Panc1 (cell line): ENCODE measurements at regions not wholly inside any gene's neighbourhood (a gene's known extent, or its start where the extent isn't known, plus 50 kb on each side); places are given as distances from the start of the nearest gene placed in this dataset.

ENCODE experiments used
- ATAC-seq: fragments of 200-7000 bp; cut with Tn5 transposase; 2 replicates; pipeline ENCODE4 v1.9.1; 2020; ENCODE audit warnings: mild to moderate bottlenecking, moderate library complexity
- BruUV-seq: library from RNA; stranded (reverse); fragments of 400-500 nt; replicated peaks from 2 replicates; lab custom pipeline; 2021; lab: Mats Ljungman, UMichigan
- CTCF ChIA-PET: fragments of 300-600 bp; sonication (Branson Sonifier 250); formaldehyde crosslinking; loops from one replicate; lab custom pipeline; 2022; ENCODE audit warnings: antibody characterized with exemption; lab: Charles Lee
- POLR2A ChIA-PET: fragments of 300-600 bp; sonication (Branson Sonifier 250); formaldehyde crosslinking; loops from one replicate; lab custom pipeline; 2022; ENCODE audit warnings: antibody characterized with exemption; lab: Charles Lee
- DNase-seq: peaks from one replicate; pipeline ENCODE4 v3.0.0-alpha.2; 2010; ENCODE audit warnings: low read depth, low spot score
- H3K27ac ChIP-seq: 2 replicates; pipeline ENCODE4 v1.5.1; 2011; ENCODE audit warnings: mild to moderate bottlenecking, low read length, inconsistent platforms
- H3K27me3 ChIP-seq: fragments of 200-500 bp; sonication (Bioruptor generic); 2 replicates; pipeline ENCODE4 v1.6.0; 2014; ENCODE audit warnings: low read length, inconsistent platforms; ENCODE audit not compliant: control insufficient read depth, insufficient read depth
- H3K36me3 ChIP-seq: fragments of 200-500 bp; sonication (Bioruptor generic); 2 replicates; pipeline ENCODE4 v1.5.1; 2014; ENCODE audit warnings: inconsistent platforms, mild to moderate bottlenecking, low read length, moderate library complexity; ENCODE audit not compliant: control insufficient read depth, insufficient read depth
- H3K4me1 ChIP-seq: 2 replicates; pipeline ENCODE4 v1.5.1; 2011; ENCODE audit warnings: inconsistent platforms, mild to moderate bottlenecking, low read length, moderate library complexity; ENCODE audit not compliant: control insufficient read depth, insufficient read depth
- H3K4me3 ChIP-seq, 2 experiments: 2 replicates each; pipeline ENCODE4 v1.5.1; 2011 to 2012; ENCODE audit warnings: low read depth in 2 of 2, low read length in 2 of 2, mild to moderate bottlenecking in 2 of 2, inconsistent platforms in 1 of 2, moderate library complexity in 1 of 2
- H3K9me3 ChIP-seq: fragments of 200-500 bp; sonication (Bioruptor generic); 2 replicates; pipeline ENCODE4 v1.5.1; 2014; ENCODE audit warnings: low read depth, mild to moderate bottlenecking, inconsistent platforms, low read length, moderate library complexity; ENCODE audit not compliant: control insufficient read depth, insufficient read depth
- CTCF ChIP-seq: fragments of 450-650 bp; IDR thresholded peaks from 2 replicates; pipeline ENCODE4 v1.5.1; 2017; ENCODE audit warnings: mild to moderate bottlenecking
- POLR2AphosphoS5 ChIP-seq: IDR thresholded peaks from 2 replicates; pipeline ENCODE4 v1.6.1; 2012; ENCODE audit warnings: mild to moderate bottlenecking, low read depth, low read length, moderate library complexity
- REST ChIP-seq, 2 experiments: IDR thresholded peaks; 2 replicates each; pipeline ENCODE4 v1.6.1; 2011 to 2012; ENCODE audit warnings: low read depth in 2 of 2, control low read depth in 1 of 2, low read length in 1 of 2, mild to moderate bottlenecking in 1 of 2, moderate library complexity in 1 of 2; ENCODE audit not compliant: insufficient read depth in 1 of 2
- SIN3A ChIP-seq: IDR thresholded peaks from 2 replicates; pipeline ENCODE4 v1.6.1; 2012; ENCODE audit warnings: low read depth, mild to moderate bottlenecking, low read length, moderate library complexity, borderline replicate concordance; ENCODE audit not compliant: insufficient read depth
- TCF7L2 ChIP-seq: IDR thresholded peaks from 2 replicates; pipeline ENCODE4 v1.6.1; 2011; ENCODE audit warnings: mild to moderate bottlenecking, low read depth, low read length, inconsistent platforms
- in situ Hi-C: cut with HindIII; loops from 2 replicates; pipeline ENCODE4 v1.10.0; 2016; ENCODE audit warnings: low sequenced_read_pairs, low pct_unique_long_range_greater_than_20kb
- intact Hi-C: fragments of 100-400 bp; cut with micrococcal nuclease; formaldehyde crosslinking; loops from one replicate; pipeline ENCODE4 v1.10.0; 2022; ENCODE audit not compliant: unreplicated experiment

DNA sequence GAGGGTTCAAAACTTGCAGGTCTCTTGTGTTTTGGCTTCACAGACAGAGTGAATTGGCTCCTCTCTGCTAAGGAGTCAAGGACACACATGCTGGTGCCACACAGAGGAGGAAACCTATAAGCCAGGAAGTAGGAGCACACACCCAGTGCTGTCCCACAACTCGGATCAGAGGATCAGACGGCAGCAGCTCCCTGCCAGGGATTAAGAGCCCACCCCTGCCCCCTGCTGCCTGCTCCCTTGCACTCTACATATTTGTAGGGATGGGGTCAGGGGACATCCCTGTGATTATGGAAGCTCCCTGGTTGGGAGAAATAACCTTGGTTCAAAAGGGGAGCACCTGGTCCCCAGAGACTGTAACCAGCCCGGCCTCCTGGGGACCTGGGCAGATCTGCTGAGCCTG, 77.5 kb upstream of the CLDN10 start:
- BruUV-seq = no TSS peak
- ChIA-PET POLR2A (no interaction called here), CTCF (no interaction called here)
- DNase-seq = no peak
- in situ Hi-C loops = no loop called here
- intact Hi-C loops = loop anchor here (5.0 kb wide), 1 partner anchor 283 kb away; no protein-coding TSS in a partner anchor
- Histone ChIP-seq H3K4me1 (no peaks in the 10 kb centered on the region), H3K4me3 (no peak overlapping the region), H3K27me3 (no peaks in the 10 kb centered on the region), H3K9me3 (no peaks in the 10 kb centered on the region), H3K27ac (no peak overlapping the region), H3K36me3 (no peaks in the 10 kb centered on the region)
- TF ChIP-seq POLR2AphosphoS5 = no peak
- no peak for TF ChIP-seq CTCF
- no peak for TF ChIP-seq REST (IDR thresholded peaks at IDR 0.05; ENCODE audit: insufficient read depth in 1 of 2, low read depth in 2 of 2, low read length in 1 of 2)
- TF ChIP-seq TCF7L2 = no peak
- no peak for TF ChIP-seq SIN3A
- ATAC-seq = no peak

DNA sequence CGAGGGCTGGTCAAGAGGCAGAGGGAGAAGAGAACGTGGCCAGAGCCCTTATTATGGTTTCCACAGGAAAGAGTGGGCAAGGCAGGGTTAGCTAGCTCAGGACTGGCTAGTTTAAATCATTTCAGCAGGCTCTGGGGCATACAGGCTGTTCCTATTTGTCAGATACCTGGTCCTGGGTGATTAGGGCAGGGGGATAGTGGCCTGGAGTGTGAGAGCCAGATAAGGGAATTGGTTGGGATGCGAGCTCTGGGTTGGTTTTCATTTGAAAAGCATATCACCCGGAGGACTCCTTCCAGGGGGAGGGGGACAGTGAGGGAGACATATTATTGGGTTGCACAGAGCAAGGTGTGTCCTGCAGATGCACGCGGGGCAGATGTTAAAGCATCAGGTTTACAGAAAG, 75.3 kb upstream of the CLDN10 start:
- TF ChIP-seq SIN3A = no peak
- no peak for TF ChIP-seq CTCF
- no peak for TF ChIP-seq POLR2AphosphoS5
- TF ChIP-seq REST (IDR thresholded peaks at IDR 0.05; ENCODE audit: insufficient read depth in 1 of 2, low read depth in 2 of 2, low read length in 1 of 2) = no peak
- TF ChIP-seq TCF7L2 = no peak
- Histone ChIP-seq H3K4me3 (no peak overlapping the region), H3K36me3 (no peaks in the 10 kb centered on the region), H3K4me1 (no peaks in the 10 kb centered on the region), H3K27me3 (no peaks in the 10 kb centered on the region), H3K27ac (no peak overlapping the region), H3K9me3 (no peaks in the 10 kb centered on the region)
- no TSS peak for BruUV-seq
- ATAC-seq = no peak
- in situ Hi-C loops = no loop called here
- CTCF ChIA-PET = interaction anchor here (0.6 kb wide), 1 partner anchor 73 kb away, joined by 3 read pairs; no protein-coding TSS in a partner anchor
- intact Hi-C loops = loop anchor here (5.0 kb wide), 1 partner anchor 285 kb away; no protein-coding TSS in a partner anchor
- no peak for DNase-seq
- POLR2A ChIA-PET = no interaction called here
